Kidney epithelial cell (primary cell): ENCODE measurements at regions not wholly inside any gene's neighbourhood (a gene's known extent, or its start where the extent isn't known, plus 50 kb on each side); places are given as distances from the start of the nearest gene placed in this dataset.

Experiments
- DNase-seq: peaks from one replicate; pipeline ENCODE4 v3.0.0-alpha.2; 2010; ENCODE audit warnings: low read depth
- H3K27me3 ChIP-seq: 2 replicates; pipeline ENCODE4 v1.6.0; 2011; ENCODE audit warnings: low read length; ENCODE audit not compliant: control insufficient read depth, insufficient read depth
- H3K36me3 ChIP-seq: 2 replicates; pipeline ENCODE4 v1.5.1; 2011; ENCODE audit warnings: low read length; ENCODE audit not compliant: control insufficient read depth, insufficient read depth
- H3K4me3 ChIP-seq: 2 replicates; pipeline ENCODE4 v1.5.1; 2011; ENCODE audit warnings: low read depth, mild to moderate bottlenecking, control low read depth, low read length
- TF ChIP-seq, protein P1 (sequence below): IDR thresholded peaks from 2 replicates; pipeline ENCODE4 v1.5.1; 2011; ENCODE audit warnings: mild to moderate bottlenecking, moderate library complexity, low read length, control low read depth, inconsistent platforms; ENCODE audit not compliant: insufficient read depth, poor library complexity, severe bottlenecking

DNA sequence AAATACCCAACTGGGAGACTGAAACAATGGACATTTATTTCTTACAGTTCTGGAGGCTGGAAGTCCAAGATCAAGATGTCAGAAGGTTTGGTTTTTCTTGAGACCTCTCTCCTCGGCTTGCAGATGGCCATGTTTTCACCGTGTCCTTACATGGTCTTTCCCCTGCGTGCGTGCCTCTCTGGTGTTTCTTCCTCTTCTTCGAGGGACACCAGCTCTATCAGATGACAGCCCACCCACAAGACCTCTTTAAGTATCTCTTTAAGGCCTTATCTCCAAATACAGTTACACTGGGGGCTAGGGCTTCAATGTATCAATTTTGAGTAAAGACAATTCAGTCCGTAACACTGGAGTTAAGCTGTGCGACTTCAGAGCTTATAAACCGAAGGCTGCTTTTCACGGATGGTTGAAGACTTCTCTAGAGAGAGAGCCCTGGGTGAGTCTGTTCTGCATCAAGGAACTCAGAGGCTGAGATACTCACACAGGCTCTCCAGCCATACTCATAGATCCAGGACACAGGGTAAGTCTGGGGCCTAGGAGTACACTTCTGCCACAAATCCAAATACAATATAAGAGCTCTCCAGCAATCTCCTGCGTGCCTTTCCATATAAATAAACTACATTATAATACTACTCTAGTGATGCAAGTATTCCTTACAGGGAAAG, 339.9 kb upstream of the PKDCC start:
- no peaks in the 10 kb centered on the region for H3K36me3 ChIP-seq
- no peak overlapping the region for H3K4me3 ChIP-seq
- DNase-seq: no peak
- no peaks in the 10 kb centered on the region for H3K27me3 ChIP-seq
- TF ChIP-seq, protein P1, sequence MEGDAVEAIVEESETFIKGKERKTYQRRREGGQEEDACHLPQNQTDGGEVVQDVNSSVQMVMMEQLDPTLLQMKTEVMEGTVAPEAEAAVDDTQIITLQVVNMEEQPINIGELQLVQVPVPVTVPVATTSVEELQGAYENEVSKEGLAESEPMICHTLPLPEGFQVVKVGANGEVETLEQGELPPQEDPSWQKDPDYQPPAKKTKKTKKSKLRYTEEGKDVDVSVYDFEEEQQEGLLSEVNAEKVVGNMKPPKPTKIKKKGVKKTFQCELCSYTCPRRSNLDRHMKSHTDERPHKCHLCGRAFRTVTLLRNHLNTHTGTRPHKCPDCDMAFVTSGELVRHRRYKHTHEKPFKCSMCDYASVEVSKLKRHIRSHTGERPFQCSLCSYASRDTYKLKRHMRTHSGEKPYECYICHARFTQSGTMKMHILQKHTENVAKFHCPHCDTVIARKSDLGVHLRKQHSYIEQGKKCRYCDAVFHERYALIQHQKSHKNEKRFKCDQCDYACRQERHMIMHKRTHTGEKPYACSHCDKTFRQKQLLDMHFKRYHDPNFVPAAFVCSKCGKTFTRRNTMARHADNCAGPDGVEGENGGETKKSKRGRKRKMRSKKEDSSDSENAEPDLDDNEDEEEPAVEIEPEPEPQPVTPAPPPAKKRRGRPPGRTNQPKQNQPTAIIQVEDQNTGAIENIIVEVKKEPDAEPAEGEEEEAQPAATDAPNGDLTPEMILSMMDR: no peak

DNA sequence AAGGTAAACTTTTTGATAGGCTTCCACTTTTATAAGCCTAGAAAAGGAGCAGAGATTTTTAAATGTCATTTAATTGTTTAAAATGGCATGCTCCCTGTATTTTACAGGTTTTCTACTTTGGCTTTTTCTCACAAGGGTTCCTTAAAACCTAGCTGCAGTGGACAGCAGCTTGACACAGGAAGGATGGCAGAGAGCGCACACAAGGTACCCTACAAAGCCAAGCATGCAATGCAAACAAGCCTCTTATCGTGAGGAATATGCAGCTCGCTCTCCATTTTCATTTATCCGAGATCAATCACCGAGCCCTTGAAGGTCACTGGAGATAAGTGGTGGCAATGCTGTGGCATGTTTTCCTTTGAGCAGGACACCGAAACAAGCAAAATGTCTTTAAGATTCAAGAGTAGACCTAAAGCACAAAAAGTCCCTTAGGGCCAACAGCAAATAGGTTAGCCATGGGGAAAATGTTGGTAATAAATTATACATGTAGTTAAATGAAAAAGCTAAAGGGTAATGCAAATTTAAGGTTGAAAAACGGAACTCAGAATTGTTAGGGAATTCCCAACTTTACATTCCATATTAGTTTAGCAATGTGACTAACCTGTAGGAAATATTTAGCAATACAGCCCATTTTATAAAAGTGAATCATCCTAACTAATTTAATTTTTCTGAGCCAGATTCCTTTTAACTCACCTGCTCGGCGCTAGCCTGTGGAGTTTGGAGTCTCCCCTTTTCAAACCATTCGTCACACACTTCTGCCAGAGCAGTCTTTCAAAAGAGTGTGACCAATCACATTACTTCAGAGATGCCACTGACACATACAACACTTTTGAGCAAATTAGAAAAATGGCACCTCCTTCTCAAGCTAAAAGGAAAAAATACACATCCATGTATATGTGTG, 337.9 kb upstream of the PKDCC start:
- DNase-seq: no peak

DNA sequence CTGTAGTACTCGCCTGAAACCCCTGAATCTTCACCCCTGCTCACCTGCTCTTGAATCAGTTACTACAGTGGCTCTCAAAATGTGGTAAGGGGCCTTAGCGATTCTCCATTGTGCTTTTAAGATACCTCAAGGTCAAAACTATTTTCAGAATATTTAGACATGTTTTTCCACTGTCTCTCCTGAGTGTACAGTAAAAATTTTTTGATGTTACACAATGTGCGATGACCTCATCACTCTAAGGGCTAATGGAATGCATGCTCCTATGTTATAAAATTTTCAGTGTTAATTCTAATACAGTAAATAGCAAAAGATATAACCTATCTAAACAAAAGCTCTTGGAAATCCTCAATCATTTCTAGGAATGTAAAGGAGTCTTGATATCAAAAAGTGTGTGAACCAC, 336.9 kb upstream of the PKDCC start:
- no peaks in the 10 kb centered on the region for H3K27me3 ChIP-seq
- DNase-seq: no peak
- H3K4me3 ChIP-seq: no peak overlapping the region
- TF ChIP-seq, protein P1: no peak
- no peaks in the 10 kb centered on the region for H3K36me3 ChIP-seq

More for the DNA sequence above, 337.9 kb upstream of the PKDCC start:
- no peaks in the 10 kb centered on the region for H3K27me3 ChIP-seq
- TF ChIP-seq, protein P1: no peak
- H3K4me3 ChIP-seq: no peak overlapping the region
- H3K36me3 ChIP-seq: no peaks in the 10 kb centered on the region

DNA sequence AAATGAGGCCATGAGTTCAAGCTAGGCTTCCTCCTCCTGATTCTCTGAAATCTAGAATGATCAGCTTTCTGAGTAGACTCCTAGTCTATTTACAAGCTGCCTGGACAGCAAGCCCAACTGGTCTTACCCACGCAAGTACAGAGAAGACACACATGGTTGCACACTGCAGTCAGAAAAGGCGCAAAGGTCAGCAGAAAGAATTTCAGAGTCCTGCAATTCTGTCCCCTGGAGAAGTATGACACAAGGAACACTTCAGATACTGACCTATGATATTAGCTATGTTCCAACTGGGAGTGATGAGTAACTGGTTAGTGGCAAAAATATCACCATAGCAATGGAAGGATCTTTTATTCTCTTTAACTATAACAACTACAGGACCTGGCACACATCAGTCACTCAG, 336.1 kb upstream of the PKDCC start:
- Histone ChIP-seq H3K27me3 (no peaks in the 10 kb centered on the region), H3K36me3 (no peaks in the 10 kb centered on the region), H3K4me3 (no peak overlapping the region)
- peak; percentile 78 for DNase-seq
- TF ChIP-seq, protein P1: no peak

DNA sequence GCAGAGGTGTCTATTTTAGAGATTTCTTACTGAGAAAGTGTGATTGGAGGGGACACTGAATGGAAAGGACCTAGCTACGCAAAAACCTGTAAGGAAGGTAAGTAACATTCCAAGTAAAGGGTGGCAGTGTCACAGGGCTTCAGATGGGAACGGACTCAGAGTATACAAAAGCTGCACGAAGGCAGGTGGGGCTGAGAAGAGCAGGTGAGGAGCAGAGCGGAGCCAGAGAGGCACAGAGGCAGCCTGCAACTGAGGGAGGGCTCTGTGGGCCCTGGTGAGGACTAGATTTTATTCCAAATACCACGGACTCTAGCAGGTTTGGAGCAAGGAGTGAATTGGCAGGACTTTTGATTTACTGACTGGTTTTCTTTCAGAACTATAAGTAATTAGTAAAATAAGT, 331.3 kb upstream of the PKDCC start:
- TF ChIP-seq, protein P1: no peak
- DNase-seq: no peak
- Histone ChIP-seq H3K27me3 (no peaks in the 10 kb centered on the region), H3K4me3 (no peak overlapping the region), H3K36me3 (no peaks in the 10 kb centered on the region)
